ENCODE measurements at regions not wholly inside any gene's neighbourhood (a gene's known extent, or its start where the extent isn't known, plus 50 kb on each side); places are given as distances from the start of the nearest gene placed in this dataset.

DNA sequence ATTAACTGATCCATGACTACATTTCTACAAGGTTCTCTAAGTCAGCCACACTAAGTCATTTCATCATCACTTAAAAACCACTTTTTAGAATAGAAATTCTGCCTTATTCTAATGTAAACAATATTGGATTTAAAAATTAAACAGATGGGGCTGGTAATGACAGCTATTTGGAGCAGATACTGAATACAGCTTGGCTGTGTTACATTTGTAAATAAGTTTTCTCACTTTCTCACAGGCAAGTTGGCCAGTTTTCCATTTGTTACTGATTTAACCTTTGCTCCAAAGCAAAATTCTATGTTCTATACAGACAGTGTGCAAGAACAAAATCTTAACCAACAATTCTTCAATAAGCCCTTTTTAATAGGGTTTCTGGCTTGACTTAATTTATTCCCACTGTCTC lies 370.7 kb downstream of the GRIA2 start:
- no peaks in the 10 kb centered on the region for H3K36me3 ChIP-seq (ENCODE audit: low read depth, low read length)
- TF ChIP-seq EZH2phosphoT487 (IDR thresholded peaks at IDR 0.05; ENCODE audit: borderline replicate concordance, low read length) (no peak), EZH2 (IDR thresholded peaks at IDR 0.05; ENCODE audit: low read length, unreplicated experiment) (no peak)
- TF ChIP-seq, protein P1, sequence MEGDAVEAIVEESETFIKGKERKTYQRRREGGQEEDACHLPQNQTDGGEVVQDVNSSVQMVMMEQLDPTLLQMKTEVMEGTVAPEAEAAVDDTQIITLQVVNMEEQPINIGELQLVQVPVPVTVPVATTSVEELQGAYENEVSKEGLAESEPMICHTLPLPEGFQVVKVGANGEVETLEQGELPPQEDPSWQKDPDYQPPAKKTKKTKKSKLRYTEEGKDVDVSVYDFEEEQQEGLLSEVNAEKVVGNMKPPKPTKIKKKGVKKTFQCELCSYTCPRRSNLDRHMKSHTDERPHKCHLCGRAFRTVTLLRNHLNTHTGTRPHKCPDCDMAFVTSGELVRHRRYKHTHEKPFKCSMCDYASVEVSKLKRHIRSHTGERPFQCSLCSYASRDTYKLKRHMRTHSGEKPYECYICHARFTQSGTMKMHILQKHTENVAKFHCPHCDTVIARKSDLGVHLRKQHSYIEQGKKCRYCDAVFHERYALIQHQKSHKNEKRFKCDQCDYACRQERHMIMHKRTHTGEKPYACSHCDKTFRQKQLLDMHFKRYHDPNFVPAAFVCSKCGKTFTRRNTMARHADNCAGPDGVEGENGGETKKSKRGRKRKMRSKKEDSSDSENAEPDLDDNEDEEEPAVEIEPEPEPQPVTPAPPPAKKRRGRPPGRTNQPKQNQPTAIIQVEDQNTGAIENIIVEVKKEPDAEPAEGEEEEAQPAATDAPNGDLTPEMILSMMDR (conservative IDR thresholded peaks at IDR 0.05; ENCODE audit: low read depth, low read length) = no peak
- H3K9ac ChIP-seq (ENCODE audit: low read length) = no peak overlapping the region
- H3K4me1 ChIP-seq (ENCODE audit: insufficient read depth, low read length) = no peaks in the 10 kb centered on the region
- H3K4me3 ChIP-seq (ENCODE audit: low read length) = no peak overlapping the region
- ChIA-PET CTCF (no interaction called here), POLR2A (ENCODE audit: unreplicated experiment) (no interaction called here)
- no peaks in the 10 kb centered on the region for H3K79me2 ChIP-seq (ENCODE audit: low read length)
- no peak overlapping the region for H3K4me2 ChIP-seq (ENCODE audit: low read length)
- no peak for DNase-seq
- intact Hi-C loops (cut with micrococcal nuclease) = no loop called here
- no peak overlapping the region for H3K27ac ChIP-seq (ENCODE audit: low read length)
- H3K9me2 ChIP-seq (replicated peaks; ENCODE audit: low read length) = no peaks in the 10 kb centered on the region
- no peak overlapping the region for H2AFZ ChIP-seq (ENCODE audit: low read length)
- no TSS peak for BruUV-seq (replicated peaks)
- no peaks in the 10 kb centered on the region for H3K27me3 ChIP-seq (ENCODE audit: low read length)
- no peaks in the 10 kb centered on the region for H3F3A ChIP-seq (ENCODE audit: low read length, unreplicated experiment)
- no peaks in the 10 kb centered on the region for H3K9me3 ChIP-seq (ENCODE audit: low read length)
- no peak for ATAC-seq
- no peaks in the 10 kb centered on the region for H4K20me1 ChIP-seq (ENCODE audit: low read length)

DNA sequence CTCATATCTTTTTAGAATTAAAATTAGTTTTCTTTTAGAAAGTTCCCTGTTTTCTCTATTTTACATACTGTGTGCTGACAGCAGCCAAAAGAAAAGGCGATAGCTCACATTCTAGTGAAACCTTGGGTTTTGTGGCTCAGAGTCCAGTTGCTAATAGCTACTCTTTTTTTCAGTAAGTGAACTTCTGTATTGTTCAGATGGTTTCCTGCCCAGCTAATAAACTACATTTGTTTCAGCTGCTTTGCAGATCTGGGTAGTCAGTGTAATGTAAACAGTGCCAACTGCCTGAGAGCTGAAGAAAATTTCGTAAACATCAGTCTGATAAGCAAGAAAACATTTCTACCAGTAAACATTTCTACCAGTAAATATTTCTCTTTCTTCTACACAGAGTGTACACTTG lies 370.2 kb downstream of the GRIA2 start:
- no peak overlapping the region for H3K4me3 ChIP-seq (ENCODE audit: low read length)
- H4K20me1 ChIP-seq (ENCODE audit: low read length) = no peaks in the 10 kb centered on the region
- no peak overlapping the region for H2AFZ ChIP-seq (ENCODE audit: low read length)
- ChIA-PET CTCF (no interaction called here), POLR2A (ENCODE audit: unreplicated experiment) (no interaction called here)
- H3K9me3 ChIP-seq (ENCODE audit: low read length) = no peaks in the 10 kb centered on the region
- no peaks in the 10 kb centered on the region for H3F3A ChIP-seq (ENCODE audit: low read length, unreplicated experiment)
- no TSS peak for BruUV-seq (replicated peaks)
- no peaks in the 10 kb centered on the region for H3K79me2 ChIP-seq (ENCODE audit: low read length)
- ATAC-seq = no peak
- H3K27ac ChIP-seq (ENCODE audit: low read length) = no peak overlapping the region
- no peak overlapping the region for H3K4me2 ChIP-seq (ENCODE audit: low read length)
- no peak for DNase-seq
- H3K27me3 ChIP-seq (ENCODE audit: low read length) = no peaks in the 10 kb centered on the region
- TF ChIP-seq, protein P1 (conservative IDR thresholded peaks at IDR 0.05; ENCODE audit: low read depth, low read length) = no peak
- no peak for TF ChIP-seq EZH2 (IDR thresholded peaks at IDR 0.05; ENCODE audit: low read length, unreplicated experiment)
- no peaks in the 10 kb centered on the region for H3K9me2 ChIP-seq (replicated peaks; ENCODE audit: low read length)
- intact Hi-C loops (cut with micrococcal nuclease) = no loop called here
- H3K9ac ChIP-seq (ENCODE audit: low read length) = no peak overlapping the region
- H3K4me1 ChIP-seq (ENCODE audit: insufficient read depth, low read length) = no peaks in the 10 kb centered on the region
- no peaks in the 10 kb centered on the region for H3K36me3 ChIP-seq (ENCODE audit: low read depth, low read length)

DNA sequence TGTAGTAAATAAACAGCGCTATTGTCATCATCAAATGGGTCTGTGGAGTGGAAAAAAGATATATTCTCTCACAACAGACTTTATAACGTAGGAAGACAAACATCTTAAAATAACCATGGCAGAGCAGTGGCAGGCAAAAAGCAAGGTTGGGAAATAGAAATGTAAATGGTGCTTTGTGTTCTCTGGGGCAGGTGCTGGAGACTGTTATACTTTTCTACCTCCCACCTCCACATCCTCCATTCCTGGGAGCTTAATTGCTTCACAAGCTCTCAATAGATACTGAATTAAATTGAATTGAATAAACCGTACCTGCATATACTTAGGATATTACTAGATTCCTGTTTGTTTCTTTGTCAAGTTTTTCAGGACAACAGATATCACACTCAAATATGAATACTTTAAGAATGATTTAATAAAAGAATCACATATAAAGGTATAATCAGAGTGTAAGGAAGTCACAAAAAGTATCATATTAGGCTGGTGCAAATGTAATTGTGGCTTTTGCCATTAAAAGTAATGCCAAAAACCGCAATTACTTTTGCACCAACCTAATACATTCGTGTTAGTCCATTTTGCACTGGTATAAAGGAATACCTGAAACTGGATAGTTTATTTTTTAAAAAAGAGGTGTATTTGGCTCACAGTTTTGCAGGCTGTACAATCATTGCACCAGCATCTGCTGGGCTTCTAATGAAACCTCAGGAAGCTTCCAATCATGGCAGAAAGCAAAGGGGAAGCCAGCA lies 367.3 kb downstream of the GRIA2 start:
- ChIA-PET CTCF (no interaction called here), POLR2A (ENCODE audit: unreplicated experiment) (no interaction called here)
- Histone ChIP-seq H3K4me1 (ENCODE audit: insufficient read depth, low read length) (no peaks in the 10 kb centered on the region), H3K36me3 (ENCODE audit: low read depth, low read length) (no peaks in the 10 kb centered on the region), H3K79me2 (ENCODE audit: low read length) (no peaks in the 10 kb centered on the region), H3K27me3 (ENCODE audit: low read length) (no peaks in the 10 kb centered on the region), H3K9ac (ENCODE audit: low read length) (no peak overlapping the region), H3K4me3 (ENCODE audit: low read length) (no peak overlapping the region), H4K20me1 (ENCODE audit: low read length) (no peaks in the 10 kb centered on the region), H3K9me2 (replicated peaks; ENCODE audit: low read length) (no peaks in the 10 kb centered on the region), H3K4me2 (ENCODE audit: low read length) (no peak overlapping the region), H3K9me3 (ENCODE audit: low read length) (no peaks in the 10 kb centered on the region), H2AFZ (ENCODE audit: low read length) (no peak overlapping the region), H3F3A (ENCODE audit: low read length, unreplicated experiment) (no peaks in the 10 kb centered on the region), H3K27ac (ENCODE audit: low read length) (no peak overlapping the region)
- DNase-seq (no peak), ATAC-seq (no peak)
- intact Hi-C loops (cut with micrococcal nuclease) = no loop called here
- TF ChIP-seq, protein P1 (conservative IDR thresholded peaks at IDR 0.05; ENCODE audit: low read depth, low read length) = no peak
- TF ChIP-seq EZH2phosphoT487 (IDR thresholded peaks at IDR 0.05; ENCODE audit: borderline replicate concordance, low read length) = no peak
- TF ChIP-seq EZH2 (IDR thresholded peaks at IDR 0.05; ENCODE audit: low read length, unreplicated experiment) = no peak
- BruUV-seq (replicated peaks) = no TSS peak
